ENCODE measurements at regions not wholly inside any gene's neighbourhood (a gene's known extent, or its start where the extent isn't known, plus 50 kb on each side); places are given as distances from the start of the nearest gene placed in this dataset.
A peak's percentile ranks its signal among the peaks of the same experiment; 100 is the strongest.

GRCh38 chr13:90801621-90802020, 545.9 kb upstream of the MIR17HG start:
- Histone ChIP-seq H3K27me3 (replicated peaks in 2 of 5; ENCODE audit: control insufficient read depth in 4 of 5, insufficient read depth in 5 of 5, low read length in 4 of 5) (no peaks in the 10 kb centered on the region), H3K4me3 (ENCODE audit: control insufficient read depth in 1 of 7, extremely low read depth in 1 of 7, insufficient read depth in 4 of 7, low read depth in 2 of 7, low read length in 6 of 7) (no peak overlapping the region), H3K4me1 (ENCODE audit: control extremely low read depth in 1 of 4, control insufficient read depth in 4 of 4, insufficient read depth in 4 of 4, low read length in 3 of 4) (peaks cover 0 to 31% (median 19%) of the 10 kb centered on the region in 4 experiments), H3K36me3 (ENCODE audit: control insufficient read depth in 4 of 4, insufficient read depth in 4 of 4, low read length in 3 of 4) (no peaks in the 10 kb centered on the region), H3K27ac (ENCODE audit: insufficient read depth in 1 of 2, low read depth in 1 of 2, low read length in 2 of 2, poor library complexity in 1 of 2, severe bottlenecking in 2 of 2) (no peak overlapping the region), H3K9me3 (ENCODE audit: control extremely low read depth in 1 of 5, control insufficient read depth in 4 of 5, insufficient read depth in 2 of 5, low read depth in 1 of 5, low read length in 4 of 5) (no peaks in the 10 kb centered on the region)
- ChIA-PET POLR2A (no interaction called here), CTCF (interaction anchor here (1.0 kb wide), 1 partner anchor 54 kb away, joined by 3 read pairs; no protein-coding TSS in a partner anchor)
- 100% methylated on average over 4 of the region's 7 CpGs for WGBS (ENCODE audit: insufficient coverage)
- no peak for DNase-seq

GRCh38 chr13:90803210-90803609, 544.3 kb upstream of the MIR17HG start:
- Histone ChIP-seq H3K9me3 (ENCODE audit: control extremely low read depth in 1 of 5, control insufficient read depth in 4 of 5, insufficient read depth in 2 of 5, low read depth in 1 of 5, low read length in 4 of 5) (no peaks in the 10 kb centered on the region), H3K4me3 (ENCODE audit: control insufficient read depth in 1 of 7, extremely low read depth in 1 of 7, insufficient read depth in 4 of 7, low read depth in 2 of 7, low read length in 6 of 7) (no peak overlapping the region), H3K27ac (ENCODE audit: insufficient read depth in 1 of 2, low read depth in 1 of 2, low read length in 2 of 2, poor library complexity in 1 of 2, severe bottlenecking in 2 of 2) (no peak overlapping the region), H3K36me3 (ENCODE audit: control insufficient read depth in 4 of 4, insufficient read depth in 4 of 4, low read length in 3 of 4) (no peaks in the 10 kb centered on the region), H3K27me3 (replicated peaks in 2 of 5; ENCODE audit: control insufficient read depth in 4 of 5, insufficient read depth in 5 of 5, low read length in 4 of 5) (no peaks in the 10 kb centered on the region), H3K4me1 (ENCODE audit: control extremely low read depth in 1 of 4, control insufficient read depth in 4 of 4, insufficient read depth in 4 of 4, low read length in 3 of 4) (peaks cover 0 to 20% (median 9%) of the 10 kb centered on the region in 4 experiments)
- no peak for DNase-seq
- ChIA-PET CTCF (no interaction called here), POLR2A (no interaction called here)
- WGBS (ENCODE audit: insufficient coverage) = no CpG with 5 or more reads among the region's 2 CpGs

GRCh38 chr13:90806016-90806615, 541.4 kb upstream of the MIR17HG start:
- Histone ChIP-seq H3K9me3 (ENCODE audit: control extremely low read depth in 1 of 5, control insufficient read depth in 4 of 5, insufficient read depth in 2 of 5, low read depth in 1 of 5, low read length in 4 of 5) (no peaks in the 10 kb centered on the region), H3K36me3 (ENCODE audit: control insufficient read depth in 4 of 4, insufficient read depth in 4 of 4, low read length in 3 of 4) (no peaks in the 10 kb centered on the region), H3K27ac (ENCODE audit: insufficient read depth in 1 of 2, low read depth in 1 of 2, low read length in 2 of 2, poor library complexity in 1 of 2, severe bottlenecking in 2 of 2) (no peak overlapping the region), H3K27me3 (replicated peaks in 2 of 5; ENCODE audit: control insufficient read depth in 4 of 5, insufficient read depth in 5 of 5, low read length in 4 of 5) (no peaks in the 10 kb centered on the region), H3K4me1 (ENCODE audit: control extremely low read depth in 1 of 4, control insufficient read depth in 4 of 4, insufficient read depth in 4 of 4, low read length in 3 of 4) (no peaks in the 10 kb centered on the region), H3K4me3 (ENCODE audit: control insufficient read depth in 1 of 7, extremely low read depth in 1 of 7, insufficient read depth in 4 of 7, low read depth in 2 of 7, low read length in 6 of 7) (no peak overlapping the region)
- no peak for DNase-seq
- POLR2A ChIA-PET = interaction anchor here (0.6 kb wide), 1 partner anchor 8 kb away, joined by 3 read pairs; no protein-coding TSS in a partner anchor
- CTCF ChIA-PET = interaction anchor here (0.6 kb wide), 1 partner anchor 508 kb away, joined by 3 read pairs; no protein-coding TSS in a partner anchor
- WGBS (ENCODE audit: insufficient coverage) = no CpG with 5 or more reads among the region's 1 CpG

- CTCF ChIA-PET = no interaction called here
- Histone ChIP-seq H3K27me3 (replicated peaks in 2 of 5; ENCODE audit: control insufficient read depth in 4 of 5, insufficient read depth in 5 of 5, low read length in 4 of 5) (no peaks in the 10 kb centered on the region), H3K27ac (ENCODE audit: insufficient read depth in 1 of 2, low read depth in 1 of 2, low read length in 2 of 2, poor library complexity in 1 of 2, severe bottlenecking in 2 of 2) (no peak overlapping the region), H3K4me1 (ENCODE audit: control extremely low read depth in 1 of 4, control insufficient read depth in 4 of 4, insufficient read depth in 4 of 4, low read length in 3 of 4) (no peaks in the 10 kb centered on the region), H3K9me3 (ENCODE audit: control extremely low read depth in 1 of 5, control insufficient read depth in 4 of 5, insufficient read depth in 2 of 5, low read depth in 1 of 5, low read length in 4 of 5) (no peaks in the 10 kb centered on the region), H3K4me3 (ENCODE audit: control insufficient read depth in 1 of 7, extremely low read depth in 1 of 7, insufficient read depth in 4 of 7, low read depth in 2 of 7, low read length in 6 of 7) (no peak overlapping the region), H3K36me3 (ENCODE audit: control insufficient read depth in 4 of 4, insufficient read depth in 4 of 4, low read length in 3 of 4) (no peaks in the 10 kb centered on the region)
- no CpG with 5 or more reads among the region's 2 CpGs for WGBS (ENCODE audit: insufficient coverage)
- POLR2A ChIA-PET = no interaction called here
- DNase-seq = peak in 2 of 3 donors; percentile 21 to 28
Measured at GRCh38 chr13:90806892-90807291, 540.6 kb upstream of the MIR17HG start.

- no peak overlapping the region for H3K27ac ChIP-seq (ENCODE audit: insufficient read depth in 1 of 2, low read depth in 1 of 2, low read length in 2 of 2, poor library complexity in 1 of 2, severe bottlenecking in 2 of 2)
- no peaks in the 10 kb centered on the region for H3K27me3 ChIP-seq (replicated peaks in 2 of 5; ENCODE audit: control insufficient read depth in 4 of 5, insufficient read depth in 5 of 5, low read length in 4 of 5)
- H3K4me1 ChIP-seq (ENCODE audit: control extremely low read depth in 1 of 4, control insufficient read depth in 4 of 4, insufficient read depth in 4 of 4, low read length in 3 of 4) = no peaks in the 10 kb centered on the region
- no peak for DNase-seq
- H3K9me3 ChIP-seq (ENCODE audit: control extremely low read depth in 1 of 5, control insufficient read depth in 4 of 5, insufficient read depth in 2 of 5, low read depth in 1 of 5, low read length in 4 of 5) = no peaks in the 10 kb centered on the region
- POLR2A ChIA-PET = no interaction called here
- no peak overlapping the region for H3K4me3 ChIP-seq (ENCODE audit: control insufficient read depth in 1 of 7, extremely low read depth in 1 of 7, insufficient read depth in 4 of 7, low read depth in 2 of 7, low read length in 6 of 7)
- CTCF ChIA-PET = no interaction called here
- H3K36me3 ChIP-seq (ENCODE audit: control insufficient read depth in 4 of 4, insufficient read depth in 4 of 4, low read length in 3 of 4) = no peaks in the 10 kb centered on the region
Measured at GRCh38 chr13:90808838-90809237, 538.6 kb upstream of the MIR17HG start.

- Histone ChIP-seq H3K9me3 (ENCODE audit: control extremely low read depth in 1 of 5, control insufficient read depth in 4 of 5, insufficient read depth in 2 of 5, low read depth in 1 of 5, low read length in 4 of 5) (peaks cover 0 to 4% (median 0%) of the 10 kb centered on the region in 5 experiments), H3K27me3 (replicated peaks in 2 of 5; ENCODE audit: control insufficient read depth in 4 of 5, insufficient read depth in 5 of 5, low read length in 4 of 5) (no peaks in the 10 kb centered on the region), H3K4me3 (ENCODE audit: control insufficient read depth in 1 of 7, extremely low read depth in 1 of 7, insufficient read depth in 4 of 7, low read depth in 2 of 7, low read length in 6 of 7) (no peak overlapping the region), H3K27ac (ENCODE audit: insufficient read depth in 1 of 2, low read depth in 1 of 2, low read length in 2 of 2, poor library complexity in 1 of 2, severe bottlenecking in 2 of 2) (no peak overlapping the region), H3K36me3 (ENCODE audit: control insufficient read depth in 4 of 4, insufficient read depth in 4 of 4, low read length in 3 of 4) (no peaks in the 10 kb centered on the region), H3K4me1 (ENCODE audit: control extremely low read depth in 1 of 4, control insufficient read depth in 4 of 4, insufficient read depth in 4 of 4, low read length in 3 of 4) (peaks cover 0 to 2% (median 0%) of the 10 kb centered on the region in 4 experiments)
- DNase-seq = no peak
- CTCF ChIA-PET = no interaction called here
- POLR2A ChIA-PET = no interaction called here
- WGBS (ENCODE audit: insufficient coverage) = 0% methylated on average over 1 of the region's 2 CpGs
Measured at GRCh38 chr13:90824032-90824431, 523.5 kb upstream of the MIR17HG start.

GRCh38 chr13:90826688-90827087, 520.8 kb upstream of the MIR17HG start:
- H3K9me3 ChIP-seq (ENCODE audit: control extremely low read depth in 1 of 5, control insufficient read depth in 4 of 5, insufficient read depth in 2 of 5, low read depth in 1 of 5, low read length in 4 of 5) = peaks cover 0 to 4% (median 0%) of the 10 kb centered on the region in 5 experiments
- no peak overlapping the region for H3K27ac ChIP-seq (ENCODE audit: insufficient read depth in 1 of 2, low read depth in 1 of 2, low read length in 2 of 2, poor library complexity in 1 of 2, severe bottlenecking in 2 of 2)
- 83% methylated on average over 2 of the region's 2 CpGs for WGBS (ENCODE audit: insufficient coverage)
- CTCF ChIA-PET = no interaction called here
- POLR2A ChIA-PET = no interaction called here
- no peaks in the 10 kb centered on the region for H3K27me3 ChIP-seq (replicated peaks in 2 of 5; ENCODE audit: control insufficient read depth in 4 of 5, insufficient read depth in 5 of 5, low read length in 4 of 5)
- no peak for DNase-seq
- no peaks in the 10 kb centered on the region for H3K36me3 ChIP-seq (ENCODE audit: control insufficient read depth in 4 of 4, insufficient read depth in 4 of 4, low read length in 3 of 4)
- H3K4me1 ChIP-seq (ENCODE audit: control extremely low read depth in 1 of 4, control insufficient read depth in 4 of 4, insufficient read depth in 4 of 4, low read length in 3 of 4) = peaks cover 0 to 2% (median 0%) of the 10 kb centered on the region in 4 experiments
- no peak overlapping the region for H3K4me3 ChIP-seq (ENCODE audit: control insufficient read depth in 1 of 7, extremely low read depth in 1 of 7, insufficient read depth in 4 of 7, low read depth in 2 of 7, low read length in 6 of 7)
